ENCODE measurements at regions not wholly inside any gene's neighbourhood (a gene's known extent, or its start where the extent isn't known, plus 50 kb on each side); places are given as distances from the start of the nearest gene placed in this dataset.

GRCh38 chr12:28827861-28828260, 321.2 kb upstream of the FAR2 start:
- DNase-seq: no peak

GRCh38 chr12:28828318-28828717, 320.8 kb upstream of the FAR2 start:
- DNase-seq: no peak

GRCh38 chr12:28830491-28830890, 318.6 kb upstream of the FAR2 start:
- no peak for DNase-seq

GRCh38 chr12:28844718-28845117, 304.4 kb upstream of the FAR2 start:
- no peak for DNase-seq

- no peak for DNase-seq
Measured at GRCh38 chr12:28851781-28852180, 297.3 kb upstream of the FAR2 start.

GRCh38 chr12:28855761-28856310, 293.2 kb upstream of the FAR2 start:
- no peak for DNase-seq

- DNase-seq: no peak
Measured at GRCh38 chr12:28857369-28857768, 291.7 kb upstream of the FAR2 start.

- no peak for DNase-seq
Measured at GRCh38 chr12:28859551-28859950, 289.5 kb upstream of the FAR2 start.

GRCh38 chr12:28865776-28866175, 283.3 kb upstream of the FAR2 start:
- no peak for DNase-seq

GRCh38 chr12:28866296-28866695, 282.8 kb upstream of the FAR2 start:
- no peak for DNase-seq

GRCh38 chr12:28866715-28867503, 282.2 kb upstream of the FAR2 start:
- DNase-seq: no peak

GRCh38 chr12:28868414-28868813, 280.7 kb upstream of the FAR2 start:
- DNase-seq: no peak

GRCh38 chr12:28869197-28869596, 279.9 kb upstream of the FAR2 start:
- DNase-seq: no peak

GRCh38 chr12:28870839-28871440, 278.1 kb upstream of the FAR2 start:
- no peak for DNase-seq

- DNase-seq: no peak
Measured at GRCh38 chr12:28872654-28873268, 276.3 kb upstream of the FAR2 start.

- DNase-seq: no peak
Measured at GRCh38 chr12:28874758-28875157, 274.3 kb upstream of the FAR2 start.

- DNase-seq: no peak
Measured at GRCh38 chr12:28876196-28876798, 272.8 kb upstream of the FAR2 start.

GRCh38 chr12:28877854-28878253, 271.2 kb upstream of the FAR2 start:
- no peak for DNase-seq

- DNase-seq: no peak
Measured at GRCh38 chr12:28878629-28879028, 270.4 kb upstream of the FAR2 start.

GRCh38 chr12:28879379-28879778, 269.7 kb upstream of the FAR2 start:
- no peak for DNase-seq

- DNase-seq: no peak
Measured at GRCh38 chr12:28882444-28882843, 266.6 kb upstream of the FAR2 start.

GRCh38 chr12:28883406-28883997, 265.6 kb upstream of the FAR2 start:
- no peak for DNase-seq
